ENCODE measurements at regions not wholly inside any gene's neighbourhood (a gene's known extent, or its start where the extent isn't known, plus 50 kb on each side); places are given as distances from the start of the nearest gene placed in this dataset.

GRCh38 chr11:25824688-25825087, 507.2 kb upstream of the ANO3 start:
- TF ChIP-seq ZNF274 (IDR thresholded peaks at IDR 0.05; ENCODE audit: low read depth, low read length) = no peak
- TF ChIP-seq YY1 (IDR thresholded peaks at IDR 0.05; ENCODE audit: insufficient read depth, insufficient read length) = no peak

Data from NT2/D1 (cell line).